ENCODE measurements at regions not wholly inside any gene's neighbourhood (a gene's known extent, or its start where the extent isn't known, plus 50 kb on each side); places are given as distances from the start of the nearest gene placed in this dataset.

DNA sequence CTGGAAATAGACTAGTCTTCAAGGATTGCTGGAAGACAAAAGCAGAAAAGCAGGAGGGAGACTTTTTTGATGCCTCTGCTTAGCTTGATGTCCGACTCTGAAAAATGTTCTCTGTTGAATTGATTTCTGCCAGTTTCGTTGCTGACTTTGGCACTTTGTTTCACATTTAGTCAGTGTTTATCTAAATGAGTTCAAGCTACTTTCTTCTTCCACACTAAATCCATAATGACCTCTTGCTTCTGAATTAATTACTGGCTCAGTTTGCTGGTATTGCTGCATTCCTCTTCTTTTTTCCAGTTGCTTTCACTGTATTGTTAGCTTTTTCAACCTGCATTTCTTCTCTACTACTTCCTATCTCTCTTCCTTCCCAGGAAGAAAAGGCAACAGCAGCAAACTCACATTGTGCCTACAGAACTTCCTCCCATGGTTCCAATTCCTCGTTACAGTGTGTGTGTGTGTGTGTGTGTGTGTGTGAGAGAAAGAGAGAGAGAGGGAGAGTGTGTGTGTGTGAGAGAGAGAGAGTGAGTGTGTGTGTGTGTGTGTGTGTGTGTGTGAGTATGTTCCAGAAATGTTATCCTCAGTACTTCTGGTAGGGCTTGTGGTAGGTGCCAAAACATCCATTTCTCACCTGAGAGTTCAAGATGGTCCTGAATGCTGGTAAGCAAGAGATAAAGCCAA lies 234.8 kb downstream of the CSNK1G3 start:
- TF ChIP-seq EZH2phosphoT487 (IDR thresholded peaks at IDR 0.05; ENCODE audit: insufficient read depth, low read depth) (no peak), EZH2 (IDR thresholded peaks at IDR 0.05; ENCODE audit: insufficient read depth, poor library complexity, severe bottlenecking) (no peak)
